IMR-90 (cell line): ENCODE measurements at regions not wholly inside any gene's neighbourhood (a gene's known extent, or its start where the extent isn't known, plus 50 kb on each side); places are given as distances from the start of the nearest gene placed in this dataset.

Experiments
- ATAC-seq: fragments of 200-7000 bp; cut with Tn5 transposase; 2 replicates; pipeline ENCODE4 v1.9.1; 2020; ENCODE audit warnings: low read depth, mild to moderate bottlenecking, moderate library complexity
- BruUV-seq: library from RNA; stranded (reverse); fragments of 400-500 nt; replicated peaks from 2 replicates; lab custom pipeline; 2021; lab: Mats Ljungman, UMichigan
- CTCF ChIA-PET: fragments of 300-600 bp; formaldehyde crosslinking; extraction: SDS; loops from one replicate; lab custom pipeline; 2021; ENCODE audit warnings: antibody characterized with exemption; lab: Yijun Ruan, JAX
- POLR2A ChIA-PET: fragments of 300-600 bp; sonication (Branson Sonifier 250); formaldehyde crosslinking; loops from one replicate; lab custom pipeline; 2022; ENCODE audit warnings: antibody characterized with exemption; ENCODE audit not compliant: unreplicated experiment; lab: Charles Lee
- DNase-seq: peaks from one replicate; pipeline ENCODE4 v3.0.0; 2013
- H2AFZ ChIP-seq: replicated peaks from 2 replicates; pipeline ENCODE3; 2013; ENCODE audit warnings: low read length, mild to moderate bottlenecking; ENCODE audit not compliant: poor library complexity
- H2AK5ac ChIP-seq: 2 replicates; pipeline ENCODE4 v1.6.1; 2013; ENCODE audit warnings: low read depth, low read length, inconsistent platforms
- H2AK9ac ChIP-seq: replicated peaks from 2 replicates; pipeline ENCODE3; 2013; ENCODE audit warnings: mild to moderate bottlenecking, low read depth, low read length, moderate library complexity; ENCODE audit not compliant: poor library complexity
- H2BK120ac ChIP-seq: 2 replicates; pipeline ENCODE4 v1.6.1; 2013; ENCODE audit warnings: low read depth, low read length, inconsistent platforms
- H2BK15ac ChIP-seq: 3 replicates; pipeline ENCODE4 v1.6.1; 2013; ENCODE audit warnings: low read depth, low read length, inconsistent platforms
- H2BK20ac ChIP-seq: 2 replicates; pipeline ENCODE4 v1.6.1; 2013; ENCODE audit warnings: low read depth, mild to moderate bottlenecking, inconsistent platforms, low read length, moderate library complexity
- H2BK5ac ChIP-seq: 2 replicates; pipeline ENCODE4 v1.6.1; 2013; ENCODE audit warnings: mild to moderate bottlenecking, low read depth, low read length, inconsistent platforms; ENCODE audit not compliant: poor library complexity, severe bottlenecking
- H3K14ac ChIP-seq: replicated peaks from 2 replicates; pipeline ENCODE4 v1.6.1; 2013; ENCODE audit warnings: low read depth, low read length, inconsistent platforms
- H3K18ac ChIP-seq: 2 replicates; pipeline ENCODE4 v1.6.1; 2013; ENCODE audit warnings: low read depth, low read length, control low read depth
- H3K23ac ChIP-seq: 2 replicates; pipeline ENCODE4 v1.6.1; 2013; ENCODE audit warnings: low read depth, low read length, inconsistent platforms
- H3K27ac ChIP-seq: 2 replicates; pipeline ENCODE4 v1.5.1; 2013; ENCODE audit warnings: mild to moderate bottlenecking, control low read depth, low read length; ENCODE audit not compliant: insufficient read depth
- H3K27me3 ChIP-seq: 2 replicates; pipeline ENCODE4 v1.6.1; 2013; ENCODE audit warnings: low read length; ENCODE audit not compliant: control insufficient read depth, insufficient read depth
- H3K36me3 ChIP-seq: 2 replicates; pipeline ENCODE4 v1.6.1; 2013; ENCODE audit warnings: low read length, mixed read lengths; ENCODE audit not compliant: control insufficient read depth, insufficient read depth
- H3K4ac ChIP-seq: 2 replicates; pipeline ENCODE4 v1.6.1; 2013; ENCODE audit warnings: low read depth, low read length, inconsistent platforms
- H3K4me1 ChIP-seq: 2 replicates; pipeline ENCODE4 v1.6.1; 2013; ENCODE audit warnings: low read length, mixed read lengths; ENCODE audit not compliant: control insufficient read depth, insufficient read depth
- H3K4me2 ChIP-seq: 2 replicates; pipeline ENCODE4 v1.6.1; 2013; ENCODE audit warnings: low read depth, mild to moderate bottlenecking, control low read depth, low read length, moderate library complexity
- H3K4me3 ChIP-seq: 2 replicates; pipeline ENCODE4 v1.5.1; 2013; ENCODE audit warnings: low read depth, mild to moderate bottlenecking, control low read depth, low read length, moderate library complexity; ENCODE audit not compliant: insufficient read depth
- H3K56ac ChIP-seq: 2 replicates; pipeline ENCODE4 v1.6.1; 2013; ENCODE audit warnings: low read length, inconsistent platforms; ENCODE audit not compliant: insufficient read depth; ENCODE audit errors: extremely low read depth
- H3K79me1 ChIP-seq, 2 experiments: 2 replicates each; pipeline ENCODE4 v1.6.1; 2013; ENCODE audit warnings: low read length in 2 of 2, inconsistent platforms in 1 of 2, low read depth in 1 of 2
- H3K9ac ChIP-seq: 2 replicates; pipeline ENCODE4 v1.6.1; 2013; ENCODE audit warnings: low read depth, low read length, control low read depth
- H3K9me1 ChIP-seq: 2 replicates; pipeline ENCODE4 v1.6.1; 2013; ENCODE audit warnings: low read length, inconsistent platforms; ENCODE audit not compliant: insufficient read depth
- H3K9me3 ChIP-seq: 2 replicates; pipeline ENCODE4 v1.6.1; 2013; ENCODE audit warnings: low read length; ENCODE audit not compliant: control insufficient read depth, insufficient read depth
- H4K20me1 ChIP-seq: 2 replicates; pipeline ENCODE4 v1.6.1; 2013; ENCODE audit warnings: low read length, inconsistent platforms; ENCODE audit not compliant: insufficient read depth
- H4K5ac ChIP-seq: 2 replicates; pipeline ENCODE4 v1.6.1; 2013; ENCODE audit warnings: mild to moderate bottlenecking, low read depth, low read length, control low read depth
- H4K8ac ChIP-seq, 2 experiments: 2 replicates each; pipeline ENCODE4 v1.6.1; 2013; ENCODE audit warnings: low read depth in 2 of 2, low read length in 2 of 2, control low read depth in 1 of 2, inconsistent platforms in 1 of 2
- H4K91ac ChIP-seq: 2 replicates; pipeline ENCODE4 v1.6.1; 2013; ENCODE audit warnings: low read depth, low read length, inconsistent platforms; ENCODE audit not compliant: insufficient read depth
- CEBPB ChIP-seq: IDR thresholded peaks from 2 replicates; pipeline ENCODE4 v1.6.1; 2012; ENCODE audit warnings: low read depth, low read length, improper control_type of control experiment
- CHD1 ChIP-seq: IDR thresholded peaks from 2 replicates; pipeline ENCODE4 v1.6.1; 2012; ENCODE audit warnings: low read depth, low read length, improper control_type of control experiment
- CTCF ChIP-seq: conservative IDR thresholded peaks from 2 replicates; pipeline ENCODE4 v1.5.1; 2012; ENCODE audit warnings: mild to moderate bottlenecking, low read depth, low read length, improper control_type of control experiment
- ELK1 ChIP-seq: fragments of 150-350 bp; IDR thresholded peaks from 2 replicates; pipeline ENCODE4 v1.6.1; 2016; ENCODE audit warnings: low read depth, mild to moderate bottlenecking, low read length, moderate library complexity, borderline replicate concordance
- FOS ChIP-seq: fragments of 150-350 bp; IDR thresholded peaks from 2 replicates; pipeline ENCODE4 v1.6.1; 2016; ENCODE audit warnings: low read depth, low read length
- MAFK ChIP-seq: IDR thresholded peaks from 2 replicates; pipeline ENCODE4 v1.6.1; 2012; ENCODE audit warnings: low read depth, low read length, improper control_type of control experiment
- MAZ ChIP-seq: IDR thresholded peaks from 2 replicates; pipeline ENCODE4 v1.6.1; 2012; ENCODE audit warnings: low read depth, mild to moderate bottlenecking, low read length, improper control_type of control experiment, moderate library complexity, borderline replicate concordance
- MXI1 ChIP-seq: IDR thresholded peaks from 2 replicates; pipeline ENCODE4 v1.6.1; 2012; ENCODE audit warnings: low read depth, mild to moderate bottlenecking, low read length, moderate library complexity, borderline replicate concordance
- NFE2L2 ChIP-seq: fragments of 150-350 bp; IDR thresholded peaks from 2 replicates; pipeline ENCODE4 v1.6.1; 2016; ENCODE audit warnings: low read depth, mild to moderate bottlenecking, low read length
- POLR2A ChIP-seq: IDR thresholded peaks from 2 replicates; pipeline ENCODE4 v1.6.1; 2012; ENCODE audit warnings: mild to moderate bottlenecking, low read depth, low read length
- RAD21 ChIP-seq: IDR thresholded peaks from 2 replicates; pipeline ENCODE4 v1.6.1; 2012; ENCODE audit warnings: low read length, improper control_type of control experiment
- RCOR1 ChIP-seq: IDR thresholded peaks from 2 replicates; pipeline ENCODE4 v1.6.1; 2012; ENCODE audit warnings: mild to moderate bottlenecking, low read length, improper control_type of control experiment; ENCODE audit not compliant: insufficient replicate concordance
- RFX5 ChIP-seq: IDR thresholded peaks from 2 replicates; pipeline ENCODE4 v1.8.0; 2012; ENCODE audit warnings: low read depth, mild to moderate bottlenecking, low read length, moderate library complexity
- USF2 ChIP-seq: fragments of 150-350 bp; IDR thresholded peaks from 2 replicates; pipeline ENCODE4 v1.6.1; 2017; ENCODE audit warnings: mild to moderate bottlenecking, antibody characterized with exemption, low read length, low read depth
- WGBS, 2 experiments: methylation state at CpG; one replicate each; pipeline versions ENCODE4 v1.1.5 to v1.1.7; 2013; ENCODE audit warnings: missing lambda C conversion rate in 2 of 2; ENCODE audit not compliant: insufficient read length in 1 of 2; ENCODE audit errors: extremely low coverage in 2 of 2; 5-methylcytosine and 5-hydroxymethylcytosine counted together
- dilution Hi-C: fragments of 300-500 bp; cut with HindIII; formaldehyde crosslinking; loops from one replicate; pipeline ENCODE4 v1.14.3; 2018; ENCODE audit warnings: low sequenced_read_pairs; ENCODE audit not compliant: unreplicated experiment
- in situ Hi-C: fragments of 300-500 bp; cut with MboI; formaldehyde crosslinking; loops from 3 replicates; pipeline ENCODE4 v1.14.3; 2019; ENCODE audit warnings: low sequenced_read_pairs, inconsistent platforms, mixed read lengths
- intact Hi-C: fragments of 100-400 bp; cut with micrococcal nuclease; formaldehyde crosslinking; loops from 2 replicates; pipeline ENCODE4 v1.10.0; 2022

- Histone ChIP-seq H2BK120ac (peak overlapping the region; percentile 79), H4K91ac (peak overlapping the region; percentile 94), H2BK5ac (peak overlapping the region; percentile 82), H3K18ac (peak overlapping the region; percentile 70), H3K4me1 (peaks cover 24% of the 10 kb centered on the region), H3K9ac (peak overlapping the region; percentile 60), H3K23ac (peak overlapping the region; percentile 57), H4K5ac (peak overlapping the region; percentile 59), H3K56ac (peak overlapping the region; percentile 23), H3K27me3 (no peaks in the 10 kb centered on the region), H2AK5ac (peak overlapping the region; percentile 98), H2BK20ac (peak overlapping the region; percentile 91), H2BK15ac (peak overlapping the region; percentile 91; the same call in 2 of the 3 replicates), H3K14ac (peak overlapping the region; percentile 95), H4K20me1 (no peaks in the 10 kb centered on the region), H3K9me3 (no peaks in the 10 kb centered on the region), H2AFZ (peak overlapping the region; percentile 94), H3K4me2 (peak overlapping the region; percentile 70), H3K9me1 (peaks cover 24% of the 10 kb centered on the region), H3K4ac (peak overlapping the region; percentile 84), H4K8ac (peak overlapping the region; percentile 88), H3K36me3 (no peaks in the 10 kb centered on the region), H3K4me3 (no peak overlapping the region), H2AK9ac (peak overlapping the region; percentile 29), H3K79me1 (peaks cover 0 to 14% of the 10 kb centered on the region in 2 experiments; a peak in 1 of 4 replicates), H3K27ac (peak overlapping the region; percentile 90)
- peak; percentile 91 for ATAC-seq
- dilution Hi-C loops, result no loop called here
- no TSS peak for BruUV-seq
- ChIA-PET CTCF (interaction anchor here (0.6 to 1.4 kb wide), 4 partner anchors 9 to 67 kb away, joined by 3 to 7 read pairs (median 4); no protein-coding TSS in a partner anchor), POLR2A (interaction anchor here (0.8 to 1.2 kb wide), 2 partner anchors 78 to 81 kb away, joined by 3 read pairs; no protein-coding TSS in a partner anchor)
- WGBS, 2 experiments, result 1% methylated on average over 19 of the region's 28 CpGs; no CpG with 5 or more reads in 1 of the 2 experiments
- intact Hi-C loops, result loop anchor here (1.0 kb wide), 1 partner anchor 30 kb away; no protein-coding TSS in a partner anchor
- DNase-seq, result peak; percentile 88
- in situ Hi-C loops, result no loop called here
- TF ChIP-seq MAZ, result no peak; the same call in 1 of the 2 replicates
- no peak for TF ChIP-seq FOS
- no peak for TF ChIP-seq POLR2A
- TF ChIP-seq RFX5, result no peak
- TF ChIP-seq CEBPB, result no peak
- no peak for TF ChIP-seq CHD1
- TF ChIP-seq USF2, result peak; percentile 13; the same call in 1 of the 2 replicates
- TF ChIP-seq RCOR1, result no peak
- peak; percentile 61 for TF ChIP-seq CTCF
- no peak for TF ChIP-seq MAFK
- peak; percentile 85; the same call in 1 of the 2 replicates for TF ChIP-seq MXI1
- TF ChIP-seq NFE2L2, result no peak
- TF ChIP-seq RAD21, result peak; percentile 65
- no peak for TF ChIP-seq ELK1
Measured at GRCh38 chr14:76947078-76947837, 81.2 kb downstream of the IRF2BPL start.
